ENCODE measurements at regions not wholly inside any gene's neighbourhood (a gene's known extent, or its start where the extent isn't known, plus 50 kb on each side); places are given as distances from the start of the nearest gene placed in this dataset.

DNA sequence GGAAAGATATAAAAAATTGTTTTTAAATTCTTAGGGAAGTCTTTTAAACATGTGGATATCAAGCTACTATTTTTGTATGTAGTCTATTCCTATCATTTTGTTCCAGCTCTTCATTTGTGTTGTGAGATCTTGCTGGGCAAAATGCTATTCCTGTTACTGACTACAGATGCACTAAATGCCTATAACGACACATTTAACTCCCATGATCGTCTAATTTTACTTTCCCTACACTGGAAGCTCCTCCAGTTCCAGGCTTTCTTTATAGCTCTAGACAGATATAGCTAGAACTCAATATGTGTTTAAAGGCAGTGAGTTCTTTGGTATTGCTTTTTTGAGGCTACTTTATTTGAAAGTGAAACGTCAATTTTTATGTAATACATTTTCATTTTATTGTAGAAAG is 971.5 kb upstream of the CITED2 start:
- TF ChIP-seq CHD4 (IDR thresholded peaks at IDR 0.05; ENCODE audit: insufficient read depth, insufficient replicate concordance, low read depth, low read length, poor library complexity, severe bottlenecking): no peak
- TF ChIP-seq MAZ (CRISPR knock-in tag; conservative IDR thresholded peaks at IDR 0.05 in 1 of 2, IDR thresholded peaks at IDR 0.05 in 1 of 2): no peak
- TF ChIP-seq, protein P1, sequence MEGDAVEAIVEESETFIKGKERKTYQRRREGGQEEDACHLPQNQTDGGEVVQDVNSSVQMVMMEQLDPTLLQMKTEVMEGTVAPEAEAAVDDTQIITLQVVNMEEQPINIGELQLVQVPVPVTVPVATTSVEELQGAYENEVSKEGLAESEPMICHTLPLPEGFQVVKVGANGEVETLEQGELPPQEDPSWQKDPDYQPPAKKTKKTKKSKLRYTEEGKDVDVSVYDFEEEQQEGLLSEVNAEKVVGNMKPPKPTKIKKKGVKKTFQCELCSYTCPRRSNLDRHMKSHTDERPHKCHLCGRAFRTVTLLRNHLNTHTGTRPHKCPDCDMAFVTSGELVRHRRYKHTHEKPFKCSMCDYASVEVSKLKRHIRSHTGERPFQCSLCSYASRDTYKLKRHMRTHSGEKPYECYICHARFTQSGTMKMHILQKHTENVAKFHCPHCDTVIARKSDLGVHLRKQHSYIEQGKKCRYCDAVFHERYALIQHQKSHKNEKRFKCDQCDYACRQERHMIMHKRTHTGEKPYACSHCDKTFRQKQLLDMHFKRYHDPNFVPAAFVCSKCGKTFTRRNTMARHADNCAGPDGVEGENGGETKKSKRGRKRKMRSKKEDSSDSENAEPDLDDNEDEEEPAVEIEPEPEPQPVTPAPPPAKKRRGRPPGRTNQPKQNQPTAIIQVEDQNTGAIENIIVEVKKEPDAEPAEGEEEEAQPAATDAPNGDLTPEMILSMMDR (IDR thresholded peaks at IDR 0.05 in 2 of 3, conservative IDR thresholded peaks at IDR 0.05 in 1 of 3; ENCODE audit: insufficient read depth in 2 of 3, low read depth in 1 of 3, low read length in 3 of 3): no peak
- no peak for TF ChIP-seq POLR2B (IDR thresholded peaks at IDR 0.05; ENCODE audit: low read depth, partially characterized antibody)
- no peak for TF ChIP-seq RFX7 (CRISPR knock-in tag; IDR thresholded peaks at IDR 0.05)
- TF ChIP-seq EZH2 (IDR thresholded peaks at IDR 0.05; ENCODE audit: borderline replicate concordance, low read depth, low read length): no peak

Data from K562 (cell line).